ENCODE measurements at regions not wholly inside any gene's neighbourhood (a gene's known extent, or its start where the extent isn't known, plus 50 kb on each side); places are given as distances from the start of the nearest gene placed in this dataset.
"Not testable (repeated sequence)": the region's sequence is repeated elsewhere in the genome, so short reads cannot be mapped to it uniquely, and the experiment has no call there.

- Histone ChIP-seq H3K36me3 (ENCODE audit: control insufficient read depth, insufficient read depth, low read length, severe bottlenecking) (no peaks in the 10 kb centered on the region), H3K27me3 (replicated peaks; ENCODE audit: control insufficient read depth, insufficient read depth, low read length) (no peaks in the 10 kb centered on the region), H3K4me3 (ENCODE audit: low read length) (peak overlapping the region; percentile 40), H3K4me1 (ENCODE audit: control insufficient read depth, insufficient read depth, low read length) (no peaks in the 10 kb centered on the region), H3K9me3 (ENCODE audit: control insufficient read depth, low read length) (no peaks in the 10 kb centered on the region), H3K9ac (ENCODE audit: low read length) (no peak overlapping the region)
- DNase-seq (ENCODE audit: low read depth): no peak
These were observed 245.7 kb upstream of the REG3G start for GRCh38 chr2:78779761-78780160.

GRCh38 chr2:78780256-78780655 is 245.2 kb upstream of the REG3G start:
- no peak for DNase-seq (ENCODE audit: low read depth)
- Histone ChIP-seq H3K4me3 (ENCODE audit: low read length) (peak overlapping the region; percentile 40), H3K27me3 (replicated peaks; ENCODE audit: control insufficient read depth, insufficient read depth, low read length) (no peaks in the 10 kb centered on the region), H3K36me3 (ENCODE audit: control insufficient read depth, insufficient read depth, low read length, severe bottlenecking) (no peaks in the 10 kb centered on the region), H3K9me3 (ENCODE audit: control insufficient read depth, low read length) (no peaks in the 10 kb centered on the region), H3K4me1 (ENCODE audit: control insufficient read depth, insufficient read depth, low read length) (no peaks in the 10 kb centered on the region), H3K9ac (ENCODE audit: low read length) (no peak overlapping the region)

- Histone ChIP-seq H3K36me3 (ENCODE audit: control insufficient read depth, insufficient read depth, low read length, severe bottlenecking) (no peaks in the 10 kb centered on the region), H3K27me3 (replicated peaks; ENCODE audit: control insufficient read depth, insufficient read depth, low read length) (no peaks in the 10 kb centered on the region), H3K4me1 (ENCODE audit: control insufficient read depth, insufficient read depth, low read length) (no peaks in the 10 kb centered on the region), H3K4me3 (ENCODE audit: low read length) (no peak overlapping the region), H3K9me3 (ENCODE audit: control insufficient read depth, low read length) (no peaks in the 10 kb centered on the region), H3K9ac (ENCODE audit: low read length) (no peak overlapping the region)
- DNase-seq (ENCODE audit: low read depth): no peak
These were observed 244.5 kb upstream of the REG3G start for GRCh38 chr2:78780864-78781583.

GRCh38 chr2:78782196-78782595 is 243.3 kb upstream of the REG3G start:
- no peaks in the 10 kb centered on the region for H3K9me3 ChIP-seq (ENCODE audit: control insufficient read depth, low read length)
- no peaks in the 10 kb centered on the region for H3K27me3 ChIP-seq (replicated peaks; ENCODE audit: control insufficient read depth, insufficient read depth, low read length)
- H3K4me3 ChIP-seq (ENCODE audit: low read length): no peak overlapping the region
- no peak overlapping the region for H3K9ac ChIP-seq (ENCODE audit: low read length)
- no peaks in the 10 kb centered on the region for H3K4me1 ChIP-seq (ENCODE audit: control insufficient read depth, insufficient read depth, low read length)
- no peaks in the 10 kb centered on the region for H3K36me3 ChIP-seq (ENCODE audit: control insufficient read depth, insufficient read depth, low read length, severe bottlenecking)
- no peak for DNase-seq (ENCODE audit: low read depth)

GRCh38 chr2:78811955-78812610 is 213.4 kb upstream of the REG3G start:
- H3K4me1 ChIP-seq (ENCODE audit: control insufficient read depth, insufficient read depth, low read length): no peaks in the 10 kb centered on the region
- H3K9me3 ChIP-seq (ENCODE audit: control insufficient read depth, low read length): no peaks in the 10 kb centered on the region
- DNase-seq (ENCODE audit: low read depth): no peak
- H3K27me3 ChIP-seq (replicated peaks; ENCODE audit: control insufficient read depth, insufficient read depth, low read length): no peaks in the 10 kb centered on the region
- H3K4me3 ChIP-seq (ENCODE audit: low read length): no peak overlapping the region
- no peaks in the 10 kb centered on the region for H3K36me3 ChIP-seq (ENCODE audit: control insufficient read depth, insufficient read depth, low read length, severe bottlenecking)
- peak overlapping the region; percentile 16 for H3K9ac ChIP-seq (ENCODE audit: low read length)

- no peaks in the 10 kb centered on the region for H3K9me3 ChIP-seq (ENCODE audit: control insufficient read depth, low read length)
- H3K4me3 ChIP-seq (ENCODE audit: low read length): no peak overlapping the region
- no peak for DNase-seq (ENCODE audit: low read depth)
- H3K27me3 ChIP-seq (replicated peaks; ENCODE audit: control insufficient read depth, insufficient read depth, low read length): no peaks in the 10 kb centered on the region
- no peaks in the 10 kb centered on the region for H3K4me1 ChIP-seq (ENCODE audit: control insufficient read depth, insufficient read depth, low read length)
- H3K9ac ChIP-seq (ENCODE audit: low read length): no peak overlapping the region
- no peaks in the 10 kb centered on the region for H3K36me3 ChIP-seq (ENCODE audit: control insufficient read depth, insufficient read depth, low read length, severe bottlenecking)
These were observed 211.0 kb upstream of the REG3G start for GRCh38 chr2:78814331-78814986.

GRCh38 chr2:78817430-78817829 is 208.1 kb upstream of the REG3G start:
- Histone ChIP-seq H3K36me3 (ENCODE audit: control insufficient read depth, insufficient read depth, low read length, severe bottlenecking) (no peaks in the 10 kb centered on the region), H3K4me1 (ENCODE audit: control insufficient read depth, insufficient read depth, low read length) (no peaks in the 10 kb centered on the region), H3K9me3 (ENCODE audit: control insufficient read depth, low read length) (no peaks in the 10 kb centered on the region), H3K9ac (ENCODE audit: low read length) (no peak overlapping the region), H3K4me3 (ENCODE audit: low read length) (no peak overlapping the region), H3K27me3 (replicated peaks; ENCODE audit: control insufficient read depth, insufficient read depth, low read length) (no peaks in the 10 kb centered on the region)
- no peak for DNase-seq (ENCODE audit: low read depth)

GRCh38 chr2:78832481-78832880 is 193.0 kb upstream of the REG3G start:
- no peaks in the 10 kb centered on the region for H3K9me3 ChIP-seq (ENCODE audit: control insufficient read depth, low read length)
- H3K27me3 ChIP-seq (replicated peaks; ENCODE audit: control insufficient read depth, insufficient read depth, low read length): no peaks in the 10 kb centered on the region
- no peak overlapping the region for H3K4me3 ChIP-seq (ENCODE audit: low read length)
- no peaks in the 10 kb centered on the region for H3K36me3 ChIP-seq (ENCODE audit: control insufficient read depth, insufficient read depth, low read length, severe bottlenecking)
- no peak for DNase-seq (ENCODE audit: low read depth)
- no peaks in the 10 kb centered on the region for H3K4me1 ChIP-seq (ENCODE audit: control insufficient read depth, insufficient read depth, low read length)
- H3K9ac ChIP-seq (ENCODE audit: low read length): no peak overlapping the region

- no peaks in the 10 kb centered on the region for H3K9me3 ChIP-seq (ENCODE audit: control insufficient read depth, low read length)
- no peak overlapping the region for H3K9ac ChIP-seq (ENCODE audit: low read length)
- DNase-seq (ENCODE audit: low read depth): no peak
- H3K36me3 ChIP-seq (ENCODE audit: control insufficient read depth, insufficient read depth, low read length, severe bottlenecking): no peaks in the 10 kb centered on the region
- no peak overlapping the region for H3K4me3 ChIP-seq (ENCODE audit: low read length)
- no peaks in the 10 kb centered on the region for H3K4me1 ChIP-seq (ENCODE audit: control insufficient read depth, insufficient read depth, low read length)
- no peaks in the 10 kb centered on the region for H3K27me3 ChIP-seq (replicated peaks; ENCODE audit: control insufficient read depth, insufficient read depth, low read length)
These were observed 186.2 kb upstream of the REG3G start for GRCh38 chr2:78839259-78839658.

GRCh38 chr2:78840311-78840710 is 185.2 kb upstream of the REG3G start:
- H3K9ac ChIP-seq (ENCODE audit: low read length); DNase-seq (ENCODE audit: low read depth); H3K27me3 ChIP-seq (replicated peaks; ENCODE audit: control insufficient read depth, insufficient read depth, low read length); H3K4me3 ChIP-seq (ENCODE audit: low read length); H3K9me3 ChIP-seq (ENCODE audit: control insufficient read depth, low read length); H3K36me3 ChIP-seq (ENCODE audit: control insufficient read depth, insufficient read depth, low read length, severe bottlenecking); H3K4me1 ChIP-seq (ENCODE audit: control insufficient read depth, insufficient read depth, low read length): not testable (repeated sequence)

GRCh38 chr2:78845664-78846185 is 179.8 kb upstream of the REG3G start:
- H3K27me3 ChIP-seq (replicated peaks; ENCODE audit: control insufficient read depth, insufficient read depth, low read length): no peaks in the 10 kb centered on the region
- no peak overlapping the region for H3K9ac ChIP-seq (ENCODE audit: low read length)
- no peak for DNase-seq (ENCODE audit: low read depth)
- H3K4me3 ChIP-seq (ENCODE audit: low read length): no peak overlapping the region
- H3K36me3 ChIP-seq (ENCODE audit: control insufficient read depth, insufficient read depth, low read length, severe bottlenecking): no peaks in the 10 kb centered on the region
- H3K9me3 ChIP-seq (ENCODE audit: control insufficient read depth, low read length): no peaks in the 10 kb centered on the region
- no peaks in the 10 kb centered on the region for H3K4me1 ChIP-seq (ENCODE audit: control insufficient read depth, insufficient read depth, low read length)
